OCI-LY1 (cell line): ENCODE measurements at regions not wholly inside any gene's neighbourhood (a gene's known extent, or its start where the extent isn't known, plus 50 kb on each side); places are given as distances from the start of the nearest gene placed in this dataset.

ENCODE experiments used
- H2AFZ ChIP-seq: fragments of 200-600 bp; sonication (generic), shearing (Covaris generic); 2 replicates; pipeline ENCODE4 v1.6.0; 2014; ENCODE audit warnings: antibody characterized with exemption, mild to moderate bottlenecking, low read length
- H3F3A ChIP-seq: fragments of 200-600 bp; sonication (generic), shearing (Covaris generic); 2 replicates; pipeline ENCODE4 v1.6.0; 2014; ENCODE audit warnings: mild to moderate bottlenecking, antibody characterized with exemption, low read length, moderate library complexity; ENCODE audit not compliant: insufficient read depth
- H3K27ac ChIP-seq: fragments of 200-600 bp; sonication (generic); 2 replicates; pipeline ENCODE4 v1.5.1; 2014; ENCODE audit warnings: low read length, mixed run types, mild to moderate bottlenecking, low read depth; ENCODE audit not compliant: poor library complexity, severe bottlenecking
- H3K27me3 ChIP-seq: fragments of 200-600 bp; sonication (generic); 2 replicates; pipeline ENCODE4 v1.6.0; 2014; ENCODE audit warnings: antibody characterized with exemption, mild to moderate bottlenecking, low read length, moderate library complexity; ENCODE audit not compliant: insufficient read depth
- H3K36me3 ChIP-seq: fragments of 200-600 bp; sonication (generic); 2 replicates; pipeline ENCODE4 v1.6.1; 2014; ENCODE audit warnings: mild to moderate bottlenecking, antibody characterized with exemption, low read length, moderate library complexity, mixed read lengths; ENCODE audit not compliant: insufficient read depth
- H3K4me1 ChIP-seq: fragments of 200-600 bp; sonication (generic); 2 replicates; pipeline ENCODE4 v1.5.1; 2014; ENCODE audit warnings: mild to moderate bottlenecking, low read length, moderate library complexity; ENCODE audit not compliant: insufficient read depth, severe bottlenecking
- H3K4me2 ChIP-seq: fragments of 200-600 bp; sonication (generic), shearing (Covaris generic); 2 replicates; pipeline ENCODE4 v1.6.1; 2014; ENCODE audit warnings: low read length
- H3K4me3 ChIP-seq: fragments of 200-600 bp; sonication (generic); 2 replicates; pipeline ENCODE4 v1.5.1; 2014; ENCODE audit warnings: low read length, low read depth, mild to moderate bottlenecking, mixed read lengths; ENCODE audit not compliant: poor library complexity, severe bottlenecking
- H3K79me2 ChIP-seq: fragments of 200-600 bp; shearing (Covaris generic); 2 replicates; pipeline ENCODE4 v1.6.1; 2016; ENCODE audit warnings: mixed run types, low read length, mixed read lengths; ENCODE audit not compliant: insufficient read depth
- H3K9ac ChIP-seq: fragments of 200-600 bp; sonication (generic), shearing (Covaris generic); 2 replicates; pipeline ENCODE4 v1.6.1; 2014; ENCODE audit warnings: mild to moderate bottlenecking, low read length, mixed read lengths
- H3K9me2 ChIP-seq: fragments of 200-600 bp; sonication (generic), shearing (Covaris generic); 2 replicates; pipeline ENCODE4 v1.6.1; 2014; ENCODE audit warnings: low read depth, mild to moderate bottlenecking, low read length, mixed read lengths
- H3K9me3 ChIP-seq: fragments of 200-600 bp; shearing (Covaris generic); 2 replicates; pipeline ENCODE4 v1.6.1; 2014; ENCODE audit warnings: low read length, mixed read lengths
- H4K20me1 ChIP-seq: fragments of 200-600 bp; sonication (generic), shearing (Covaris generic); 2 replicates; pipeline ENCODE4 v1.6.0; 2016; ENCODE audit warnings: mild to moderate bottlenecking, low read length; ENCODE audit not compliant: insufficient read depth
- CTCF ChIP-seq: fragments of 200-600 bp; sonication (generic), shearing (Covaris generic); IDR thresholded peaks from 2 replicates; pipeline ENCODE4 v1.5.1; 2017; ENCODE audit warnings: mild to moderate bottlenecking, antibody characterized with exemption, low read length, moderate library complexity, mixed read lengths
- EZH2 ChIP-seq: fragments of 200-600 bp; sonication (generic), shearing (Covaris generic); IDR thresholded peaks from 2 replicates; pipeline ENCODE4 v1.8.0; 2017; ENCODE audit warnings: borderline replicate concordance, mixed run types, mild to moderate bottlenecking, antibody characterized with exemption, low read length, moderate library complexity, mixed read lengths

- no peaks in the 10 kb centered on the region for H4K20me1 ChIP-seq
- no peak overlapping the region for H3K9ac ChIP-seq
- no peak overlapping the region for H3K27ac ChIP-seq
- no peaks in the 10 kb centered on the region for H3K9me2 ChIP-seq
- peaks cover 2% of the 10 kb centered on the region; the same call in 1 of the 2 replicates for H3K9me3 ChIP-seq
- H3K4me1 ChIP-seq = no peaks in the 10 kb centered on the region
- TF ChIP-seq CTCF = no peak
- TF ChIP-seq EZH2 = no peak
- H3K27me3 ChIP-seq = no peaks in the 10 kb centered on the region
- H3K4me3 ChIP-seq = no peak overlapping the region
- no peaks in the 10 kb centered on the region for H3F3A ChIP-seq
- no peak overlapping the region for H3K4me2 ChIP-seq
- no peaks in the 10 kb centered on the region for H3K36me3 ChIP-seq
- H2AFZ ChIP-seq = no peak overlapping the region
- H3K79me2 ChIP-seq = no peaks in the 10 kb centered on the region
These were observed 116.6 kb upstream of the CACUL1 start for GRCh38 chr10:118871244-118871865.

GRCh38 chr10:118873091-118873737 lies 118.4 kb upstream of the CACUL1 start:
- Histone ChIP-seq H3K27me3 (no peaks in the 10 kb centered on the region), H2AFZ (no peak overlapping the region), H3K79me2 (no peaks in the 10 kb centered on the region), H3K4me2 (no peak overlapping the region), H3K9me3 (peaks cover 5% of the 10 kb centered on the region; the same call in 1 of the 2 replicates), H3K4me3 (no peak overlapping the region), H3K27ac (no peak overlapping the region), H3K4me1 (no peaks in the 10 kb centered on the region), H3K9me2 (no peaks in the 10 kb centered on the region), H4K20me1 (no peaks in the 10 kb centered on the region), H3K36me3 (no peaks in the 10 kb centered on the region), H3F3A (no peaks in the 10 kb centered on the region), H3K9ac (no peak overlapping the region)
- no peak for TF ChIP-seq CTCF
- TF ChIP-seq EZH2 = no peak

GRCh38 chr10:118873738-118874105 lies 119.0 kb upstream of the CACUL1 start:
- H3K27ac ChIP-seq = no peak overlapping the region
- H3K9ac ChIP-seq = no peak overlapping the region
- no peaks in the 10 kb centered on the region for H3K27me3 ChIP-seq
- H3K9me2 ChIP-seq = no peaks in the 10 kb centered on the region
- H3K4me3 ChIP-seq = no peak overlapping the region
- H3F3A ChIP-seq = no peaks in the 10 kb centered on the region
- H3K4me1 ChIP-seq = no peaks in the 10 kb centered on the region
- no peak overlapping the region for H3K4me2 ChIP-seq
- H3K36me3 ChIP-seq = no peaks in the 10 kb centered on the region
- H3K9me3 ChIP-seq = peaks cover 5% of the 10 kb centered on the region; the same call in 1 of the 2 replicates
- TF ChIP-seq CTCF = no peak
- TF ChIP-seq EZH2 = no peak
- no peaks in the 10 kb centered on the region for H4K20me1 ChIP-seq
- H3K79me2 ChIP-seq = no peaks in the 10 kb centered on the region
- no peak overlapping the region for H2AFZ ChIP-seq
